ENCODE measurements at regions not wholly inside any gene's neighbourhood (a gene's known extent, or its start where the extent isn't known, plus 50 kb on each side); places are given as distances from the start of the nearest gene placed in this dataset.

DNA sequence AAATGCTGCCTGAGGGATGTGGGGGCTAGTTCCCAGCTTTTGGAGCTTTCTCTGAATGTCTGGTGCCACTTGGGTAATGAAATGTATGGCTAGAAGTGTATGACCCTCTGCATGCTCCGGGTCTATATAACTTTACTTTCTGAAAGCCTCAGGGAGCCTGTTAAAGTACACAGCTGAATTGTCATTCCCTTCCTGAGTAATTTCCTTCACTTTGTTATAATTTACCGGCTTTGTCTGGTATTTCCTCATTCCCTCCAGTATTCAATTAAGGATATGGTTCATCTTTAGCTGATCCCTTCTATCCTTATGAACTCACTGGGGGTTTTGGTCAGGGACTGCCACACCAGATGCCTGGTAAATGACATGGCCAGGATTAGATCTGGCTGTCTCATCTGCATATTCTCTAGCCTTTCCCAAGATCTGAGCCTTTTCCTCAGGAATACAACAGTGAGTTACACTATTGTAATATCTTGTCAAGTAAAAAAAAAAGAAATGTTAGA is 620.3 kb downstream of the ZPLD1 start:
- no peak for DNase-seq (ENCODE audit: low read depth, low spot score)

DNA sequence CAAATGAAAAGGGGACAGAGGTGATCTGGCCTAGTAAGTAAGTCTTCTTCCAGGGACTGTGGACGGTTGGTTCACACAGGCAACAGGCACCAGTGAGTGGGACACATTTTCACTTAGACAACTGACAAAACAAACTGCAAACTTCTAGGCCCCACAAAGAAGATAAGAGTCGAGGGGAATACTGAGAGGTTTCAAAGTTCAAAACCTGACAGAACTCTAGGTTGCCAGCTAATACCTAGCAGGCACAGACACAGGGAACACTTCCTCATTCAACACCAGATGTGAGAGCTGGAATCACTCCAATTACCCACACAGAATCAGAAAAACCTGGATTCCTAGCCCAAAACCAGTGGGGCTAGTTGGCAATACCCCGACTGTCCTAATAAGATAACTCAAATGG is 621.7 kb downstream of the ZPLD1 start:
- no peak for DNase-seq (ENCODE audit: low read depth, low spot score)

DNA sequence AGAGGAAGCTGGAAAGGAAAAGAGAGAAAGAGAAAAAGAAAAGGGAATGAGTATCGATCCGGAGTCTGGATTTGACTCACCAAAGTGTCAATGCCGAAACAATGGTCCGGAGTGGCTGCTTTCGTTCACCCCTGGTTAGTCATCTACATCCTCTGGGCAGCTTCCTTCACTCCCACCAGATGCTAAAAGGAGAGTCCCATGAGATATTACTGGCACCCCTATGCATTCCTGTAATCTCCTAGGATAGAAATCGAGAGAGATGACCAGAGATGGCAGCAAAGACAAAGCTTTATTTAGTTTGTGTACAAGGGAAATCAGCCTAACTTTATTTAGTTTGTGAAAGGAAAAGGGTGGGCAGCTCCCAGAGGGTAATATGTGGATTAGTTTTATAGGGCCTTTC is 622.2 kb downstream of the ZPLD1 start:
- DNase-seq (ENCODE audit: low read depth, low spot score): no peak

DNA sequence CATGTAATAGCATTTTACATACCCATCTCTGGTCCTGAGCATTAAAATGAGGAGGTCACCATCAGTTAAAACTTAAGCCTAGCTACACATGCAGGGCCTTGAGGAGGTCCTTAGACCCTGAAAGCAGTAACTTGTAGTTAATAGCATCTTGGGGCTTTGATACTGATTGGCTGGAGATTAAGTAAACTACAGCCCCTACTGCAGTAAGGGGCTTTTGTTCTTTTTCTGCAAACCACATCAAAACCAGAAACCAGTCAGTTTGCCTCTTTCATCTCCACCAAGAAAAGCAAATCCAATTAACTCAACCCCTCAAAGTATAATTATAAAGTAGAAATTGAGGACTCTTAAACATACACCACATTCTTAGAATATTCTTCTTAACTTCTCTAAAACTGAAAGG is 622.7 kb downstream of the ZPLD1 start:
- no peak for DNase-seq (ENCODE audit: low read depth, low spot score)

DNA sequence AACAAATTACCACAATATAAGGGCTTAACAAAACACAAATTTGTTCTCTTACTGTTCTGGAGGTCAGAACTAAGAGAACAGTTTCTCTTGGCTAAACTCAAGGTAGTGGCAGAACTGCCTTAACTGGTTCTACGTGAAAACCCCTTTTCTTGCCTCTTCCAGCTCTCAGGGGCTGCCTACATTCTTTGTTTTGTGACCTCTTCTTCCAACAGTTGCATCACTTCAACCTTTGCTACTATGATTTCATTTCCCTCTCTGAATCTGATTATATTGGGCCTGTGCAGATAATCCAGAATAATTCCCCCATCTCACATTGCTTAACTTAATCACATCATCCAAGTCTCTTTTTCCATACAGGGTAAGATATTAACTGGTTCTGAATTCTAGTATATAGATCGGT is 624.6 kb downstream of the ZPLD1 start:
- DNase-seq (ENCODE audit: low read depth, low spot score): no peak

DNA sequence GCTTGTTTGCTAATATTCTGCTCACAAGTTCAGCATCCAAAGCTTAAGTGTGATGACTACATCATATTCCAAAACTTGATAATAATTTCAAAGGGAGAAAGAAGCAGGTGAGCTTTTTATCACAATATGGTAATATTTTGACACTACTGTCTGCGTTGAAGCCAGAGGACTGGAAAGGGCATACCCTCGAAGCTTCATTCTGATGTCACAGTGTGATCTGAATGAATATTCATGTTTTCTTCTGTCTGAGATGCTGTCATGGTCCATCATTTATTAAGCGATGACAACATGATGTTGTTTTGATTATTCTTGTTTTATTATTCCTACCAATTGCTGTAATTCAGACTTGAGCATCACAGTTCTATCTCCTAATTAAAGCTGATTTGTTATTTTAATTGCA is 625.4 kb downstream of the ZPLD1 start:
- no peak for DNase-seq (ENCODE audit: low read depth, low spot score)

DNA sequence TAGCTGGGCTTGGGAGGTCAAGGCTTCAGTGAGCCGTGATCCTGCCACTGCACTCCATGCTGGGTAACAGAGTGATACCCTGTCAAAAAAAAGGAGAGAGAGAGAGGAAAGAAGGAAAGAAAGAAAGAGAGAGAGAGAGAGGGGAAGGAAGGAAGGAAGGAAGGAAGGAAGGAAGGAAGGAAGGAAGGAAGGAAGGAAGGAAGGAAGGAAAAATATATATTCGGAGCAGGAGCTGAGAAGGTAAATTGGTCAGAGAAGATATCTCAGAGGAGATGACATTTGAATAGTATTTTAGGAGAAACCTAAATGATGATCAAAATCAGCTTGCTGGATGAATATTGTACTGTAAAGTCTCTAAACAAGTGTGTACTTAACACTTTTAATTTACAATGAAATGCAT is 633.1 kb downstream of the ZPLD1 start:
- no peak for DNase-seq (ENCODE audit: low read depth, low spot score)

DNA sequence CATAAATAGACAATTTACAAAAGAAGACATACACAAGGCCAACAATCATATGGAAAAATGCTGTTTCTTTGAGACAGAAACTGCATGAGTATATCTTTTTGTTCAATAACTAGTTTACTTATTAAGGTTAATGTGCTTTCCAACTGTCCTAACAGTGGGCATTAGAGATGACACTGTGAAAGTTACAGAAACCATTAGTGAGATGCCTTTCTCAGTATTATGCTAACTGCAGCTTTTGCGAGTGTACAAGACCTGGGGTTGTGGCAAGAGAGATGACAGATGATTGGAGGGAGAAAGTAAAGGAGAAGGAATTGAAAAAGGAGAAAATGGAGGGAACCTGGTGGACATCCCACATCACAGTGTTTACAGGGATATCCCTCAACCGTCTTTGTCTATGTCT is 640.5 kb downstream of the ZPLD1 start:
- no peak for DNase-seq (ENCODE audit: low read depth, low spot score)

DNA sequence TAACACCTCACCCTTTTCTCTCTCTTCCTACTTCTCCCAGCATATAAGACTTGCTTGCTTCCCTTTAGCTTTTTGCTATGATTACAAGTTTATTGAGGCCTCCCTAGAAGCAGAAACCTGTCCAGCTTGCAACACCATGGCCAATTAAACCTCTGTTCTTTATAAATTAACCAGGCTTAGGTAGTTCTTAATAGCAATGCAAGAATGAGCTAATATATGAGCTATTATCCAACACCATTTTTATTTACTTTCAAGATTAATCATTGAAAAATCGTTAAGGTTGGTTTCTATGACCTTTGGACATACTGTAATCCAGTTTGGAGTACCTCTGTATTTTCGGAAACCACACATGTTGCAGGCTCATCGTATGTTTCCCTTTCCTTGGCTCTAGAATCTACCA is 643.1 kb downstream of the ZPLD1 start:
- DNase-seq (ENCODE audit: low read depth, low spot score): no peak

DNA sequence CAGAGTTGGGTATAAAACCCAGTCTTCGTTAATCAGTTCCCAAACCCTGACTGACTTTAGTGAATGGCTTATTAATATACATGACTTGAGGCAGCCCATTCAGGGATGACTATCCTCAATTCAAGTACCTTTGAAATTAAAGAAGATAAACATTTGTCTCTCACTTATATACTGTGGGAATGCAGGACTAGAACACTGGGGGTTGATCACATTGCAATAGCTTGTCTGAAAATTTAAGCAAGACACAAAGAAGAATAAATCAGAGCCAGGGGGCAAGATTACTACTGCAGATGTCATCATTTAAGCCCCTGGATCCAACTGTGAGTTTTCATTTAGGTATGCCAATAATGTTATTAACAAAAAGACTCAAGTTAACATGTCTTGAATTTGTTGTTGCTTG is 647.7 kb downstream of the ZPLD1 start:
- DNase-seq (ENCODE audit: low read depth, low spot score): no peak

DNA sequence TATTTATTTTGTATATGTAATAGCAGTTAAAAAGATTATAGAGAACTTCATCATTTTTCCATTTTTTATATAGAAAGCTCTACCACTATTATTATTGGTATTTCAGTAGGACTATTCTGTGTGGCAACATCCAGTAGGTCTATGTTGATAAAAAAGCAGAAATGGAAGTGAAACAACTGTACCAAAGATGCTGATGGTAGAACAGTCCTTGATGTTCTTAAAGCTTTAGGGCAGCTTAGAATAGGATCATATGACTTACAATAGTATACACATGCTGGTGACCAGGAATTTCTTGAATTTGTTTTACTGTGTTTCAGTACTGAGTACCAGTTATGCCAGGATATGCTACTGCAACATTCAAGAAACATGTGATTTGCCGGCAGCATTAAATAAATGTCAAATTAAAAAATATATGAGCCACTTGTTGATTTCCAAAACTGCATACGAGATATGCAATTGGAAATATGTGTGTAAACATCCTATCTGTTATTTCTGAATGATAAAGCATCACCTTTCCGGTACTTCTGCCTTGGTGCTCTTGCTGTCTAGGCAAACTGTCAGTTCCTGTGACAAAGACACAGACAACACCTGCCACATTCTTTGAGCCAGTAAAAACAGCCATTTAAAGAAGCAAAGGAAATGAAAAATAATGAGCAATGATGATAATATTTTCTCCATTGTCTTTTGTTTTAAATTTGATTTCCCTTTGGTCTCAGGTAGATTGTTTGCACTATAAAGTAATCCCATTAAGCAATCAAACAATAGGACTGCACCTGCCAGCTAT is 649.2 kb downstream of the ZPLD1 start:
- DNase-seq (ENCODE audit: low read depth, low spot score): no peak

DNA sequence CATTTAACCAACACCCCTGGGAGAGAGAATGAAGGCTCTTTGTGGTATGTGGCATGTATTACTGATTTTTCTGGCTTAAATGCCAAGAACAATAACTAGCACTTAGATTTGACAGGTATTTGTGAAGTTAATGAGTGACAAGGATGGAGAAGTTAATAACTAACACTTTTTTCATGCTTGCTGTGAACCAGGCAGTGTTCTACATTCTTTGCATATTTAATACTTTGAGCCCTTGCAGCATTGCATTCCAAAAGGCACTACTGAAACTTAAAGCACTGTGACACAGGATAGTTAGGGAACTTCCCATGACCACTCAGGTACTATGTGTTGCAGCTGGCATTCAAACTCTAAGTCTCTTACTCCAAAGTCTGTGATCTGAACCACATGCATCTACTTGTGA is 650.6 kb downstream of the ZPLD1 start:
- no peak for DNase-seq (ENCODE audit: low read depth, low spot score)

DNA sequence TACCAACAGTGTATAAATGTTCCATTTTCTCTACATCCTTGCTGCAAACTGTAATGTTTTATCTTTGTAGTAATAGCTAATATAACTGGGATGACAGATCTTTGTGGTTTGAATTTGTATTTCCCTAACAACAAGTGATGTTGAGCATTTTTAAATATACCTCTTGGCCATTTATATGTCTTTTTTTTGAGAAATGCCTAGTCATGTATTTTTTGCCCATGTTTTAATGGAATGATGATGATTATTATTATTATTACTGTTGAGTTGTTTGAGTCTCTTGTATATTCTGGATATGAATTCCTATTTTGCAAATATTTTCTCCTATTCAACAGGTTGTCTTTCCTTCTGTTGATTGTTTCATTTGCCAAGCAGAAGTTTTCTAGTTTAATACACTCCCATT is 654.9 kb downstream of the ZPLD1 start:
- no peak for DNase-seq (ENCODE audit: low read depth, low spot score)

DNA sequence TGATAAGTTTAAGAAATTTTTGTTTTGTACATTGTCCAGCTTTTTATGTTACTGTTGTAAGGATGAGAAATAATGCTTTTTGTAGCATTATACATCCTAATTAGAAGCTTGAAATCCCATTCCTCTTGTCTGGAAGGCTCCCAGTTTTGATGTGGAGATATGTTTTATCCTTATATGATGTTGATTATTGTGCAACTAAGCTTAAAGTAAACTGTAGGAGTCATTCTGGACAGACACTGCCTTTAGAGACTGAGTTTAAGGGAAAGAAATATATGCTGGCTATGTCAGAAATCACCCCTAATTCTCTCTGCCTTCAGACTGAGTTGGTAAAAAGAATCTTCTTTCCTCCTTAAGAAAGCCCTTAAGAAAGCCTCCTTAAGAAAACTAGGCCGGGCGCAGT is 670.4 kb downstream of the ZPLD1 start:
- no peak for DNase-seq (ENCODE audit: low read depth, low spot score)

DNA sequence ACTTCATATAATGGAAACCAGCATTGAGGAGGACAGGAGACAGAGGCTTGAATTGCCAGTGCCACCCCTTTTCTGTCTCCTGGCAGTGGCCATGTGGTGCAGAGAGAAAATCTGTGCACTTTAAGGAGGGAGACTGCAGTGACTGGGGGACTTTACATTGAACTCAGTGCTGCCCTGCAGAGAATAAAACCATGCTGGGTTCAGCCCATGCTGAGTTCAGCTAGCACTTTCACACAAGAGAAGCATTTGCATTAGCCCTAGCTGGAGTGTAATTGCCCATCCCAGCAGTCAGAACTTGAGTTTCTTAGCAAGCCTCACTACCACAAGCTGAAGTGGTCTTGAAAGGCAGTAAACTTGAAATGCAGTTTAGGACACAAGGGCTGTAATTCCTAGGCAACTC is 677.5 kb downstream of the ZPLD1 start:
- peak; percentile 17 for DNase-seq (ENCODE audit: low read depth, low spot score)

DNA sequence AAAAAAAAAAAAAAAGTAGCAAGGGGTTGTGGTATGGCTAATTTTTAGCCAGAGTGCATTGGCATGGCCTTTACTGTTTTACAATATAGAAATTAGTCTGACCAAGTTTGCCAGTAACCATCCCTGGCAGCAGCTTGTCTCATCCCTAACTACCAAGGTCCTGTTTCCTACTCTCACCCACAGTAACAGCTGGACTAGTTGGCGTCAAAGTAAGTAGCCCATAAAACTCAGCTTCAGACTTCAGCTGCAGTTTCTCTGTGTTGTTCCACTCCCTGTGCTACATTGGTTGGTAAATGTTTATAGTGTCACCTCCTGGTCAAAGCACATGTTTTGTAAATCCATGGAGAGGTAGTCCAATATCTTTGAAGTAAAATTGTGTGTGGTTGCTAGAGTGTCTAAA is 691.3 kb downstream of the ZPLD1 start:
- no peak for DNase-seq (ENCODE audit: low read depth, low spot score)

DNA sequence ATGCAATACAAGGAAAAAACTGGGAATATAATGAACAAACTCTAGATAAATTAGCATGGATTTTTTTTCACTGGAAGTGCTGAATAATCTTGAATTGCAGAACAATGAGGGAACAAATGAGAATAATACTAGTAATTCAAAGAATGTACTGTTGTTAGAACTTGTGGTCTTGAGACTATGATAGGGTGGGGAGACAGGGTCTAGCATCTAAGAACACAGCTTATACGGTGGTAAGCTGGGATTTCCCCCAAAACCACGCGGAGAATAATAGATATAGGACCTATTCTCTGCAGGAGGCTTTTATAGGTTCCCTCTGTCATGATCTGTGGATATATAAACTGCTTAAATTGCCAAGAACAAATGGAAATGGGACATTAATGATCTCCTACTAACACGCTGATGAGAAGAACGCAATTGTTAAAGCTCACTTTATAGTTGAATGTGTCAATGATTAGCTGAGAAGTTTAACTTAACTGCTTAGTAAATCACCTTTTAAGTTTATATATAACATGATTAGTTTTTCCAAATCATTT is 692.3 kb downstream of the ZPLD1 start:
- DNase-seq (ENCODE audit: low read depth, low spot score): no peak

DNA sequence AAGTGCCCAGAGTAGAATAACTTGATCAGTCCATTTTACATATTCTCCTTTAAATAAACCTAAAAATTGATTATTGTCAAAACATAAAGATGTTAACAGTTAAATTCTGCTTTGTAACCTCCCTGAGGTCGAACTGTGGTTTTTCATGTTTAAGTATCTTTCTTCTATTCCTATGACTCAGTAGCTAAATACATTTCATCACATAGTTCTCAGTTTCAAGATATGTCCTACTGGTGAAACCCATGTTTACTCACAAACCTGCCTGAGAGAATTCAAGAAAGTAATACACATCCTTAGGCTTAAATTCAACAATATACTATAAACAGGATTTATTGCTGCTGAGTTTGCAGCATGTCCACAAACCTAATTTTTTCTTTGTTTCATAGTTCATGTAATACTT is 692.9 kb downstream of the ZPLD1 start:
- no peak for DNase-seq (ENCODE audit: low read depth, low spot score)

DNA sequence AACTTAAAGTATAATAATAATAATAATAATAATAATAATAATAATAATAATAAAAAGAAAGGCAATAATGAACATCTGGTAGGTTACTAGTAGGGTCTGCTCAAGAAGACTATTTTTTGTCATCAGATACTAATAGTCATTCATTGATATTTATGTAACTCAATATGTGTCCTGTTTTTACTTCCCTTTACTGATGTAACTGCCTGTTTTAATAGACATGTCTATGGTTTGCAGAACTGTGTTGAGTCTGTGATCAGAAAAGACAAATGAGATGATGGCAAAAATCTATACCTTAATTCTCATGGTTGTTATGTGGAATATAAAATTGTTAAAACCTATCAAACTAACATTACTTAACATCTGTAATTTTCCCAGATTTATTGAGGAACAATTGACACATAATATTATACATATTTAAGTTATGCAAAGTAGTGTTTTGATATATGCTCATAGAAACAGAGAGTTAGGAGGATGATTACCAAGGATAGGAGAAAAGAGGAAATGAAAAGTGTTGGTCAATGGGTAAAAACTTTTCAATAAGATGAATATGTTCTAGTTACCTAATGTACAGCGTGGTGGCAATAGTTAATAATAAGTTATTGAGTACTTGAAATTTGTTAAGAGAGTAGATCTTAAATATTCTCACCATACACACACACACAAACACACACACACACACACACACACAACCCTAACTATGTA is 699.4 kb downstream of the ZPLD1 start:
- no peak for DNase-seq (ENCODE audit: low read depth, low spot score)

DNA sequence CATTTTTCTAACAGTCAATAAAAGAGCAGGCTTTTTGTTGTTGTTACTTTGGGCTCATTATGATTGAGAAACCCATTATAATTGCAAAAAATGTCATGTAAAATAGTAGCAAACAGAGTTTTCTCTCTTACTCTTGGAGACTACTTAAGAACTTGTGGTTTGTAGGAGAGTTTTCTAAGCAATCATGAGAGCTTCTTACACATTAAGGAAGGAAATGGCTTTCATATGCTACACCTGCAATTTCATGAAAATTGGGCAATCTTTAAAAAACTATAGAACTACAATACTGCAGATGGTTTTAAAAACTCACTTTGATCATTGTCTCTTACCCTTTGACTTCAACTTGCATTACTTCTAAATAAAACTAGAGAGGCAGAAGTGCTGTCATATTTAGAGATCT is 701.8 kb downstream of the ZPLD1 start:
- DNase-seq (ENCODE audit: low read depth, low spot score): no peak

DNA sequence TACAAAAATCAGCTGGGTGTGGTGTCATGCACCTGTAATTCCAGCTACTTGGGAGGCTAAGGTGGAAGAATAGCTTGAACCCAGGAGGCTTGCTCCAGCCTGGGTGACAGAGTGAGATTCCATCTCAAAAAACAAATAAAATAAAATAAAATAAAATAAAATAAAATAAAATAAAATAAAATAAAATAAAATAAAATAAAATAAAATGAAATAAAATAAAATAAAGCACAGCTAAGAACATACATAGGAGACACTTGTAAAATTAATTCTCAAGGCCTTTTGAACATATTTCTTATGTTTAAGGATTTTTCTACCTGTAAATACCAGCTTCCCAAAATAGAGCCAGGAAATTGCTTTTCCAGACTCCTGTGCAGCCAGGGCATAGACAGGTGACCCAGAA is 703.0 kb downstream of the ZPLD1 start:
- no peak for DNase-seq (ENCODE audit: low read depth, low spot score)

DNA sequence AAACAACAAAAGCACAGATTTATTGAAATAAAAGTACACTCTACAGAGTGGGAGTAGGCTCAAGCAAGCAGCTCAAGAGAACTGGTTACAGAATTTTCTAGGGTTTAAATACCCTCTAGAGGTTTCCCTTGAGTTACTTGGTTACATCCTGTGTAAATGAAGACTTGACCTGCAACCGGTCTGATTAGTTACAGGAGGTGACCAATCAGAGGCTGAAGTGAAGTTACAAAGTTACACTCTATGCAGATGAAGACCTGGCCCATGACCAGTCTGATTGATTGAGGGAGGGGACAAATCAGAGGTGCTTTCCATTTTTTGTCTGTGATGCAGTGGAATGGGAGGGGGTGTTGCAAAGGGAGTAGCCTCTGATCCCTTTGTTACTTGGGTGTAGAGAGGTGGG is 723.4 kb downstream of the ZPLD1 start:
- DNase-seq (ENCODE audit: low read depth, low spot score): peak; percentile 17

DNA sequence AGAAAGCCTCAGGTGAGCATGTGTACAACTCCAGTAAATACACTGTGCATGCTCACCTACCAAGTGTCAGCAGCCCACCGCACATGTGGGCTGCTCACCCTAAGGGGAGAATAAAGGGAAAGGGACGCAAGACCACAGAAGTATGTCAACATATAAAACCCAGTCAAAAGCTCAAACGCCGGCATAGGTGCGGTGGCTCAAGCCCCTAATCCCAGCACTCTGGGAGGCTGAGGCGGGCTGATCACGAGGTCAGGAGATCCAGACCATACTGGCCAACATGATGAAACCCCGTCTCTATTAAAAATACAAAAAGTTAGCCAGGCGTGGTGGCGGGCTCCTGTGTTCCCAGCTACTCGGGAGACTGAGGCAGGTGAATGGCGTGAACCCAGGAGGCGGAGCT is 732.1 kb downstream of the ZPLD1 start:
- no peak for DNase-seq (ENCODE audit: low read depth, low spot score)
